HG02938 (cell line): ENCODE measurements at regions not wholly inside any gene's neighbourhood (a gene's known extent, or its start where the extent isn't known, plus 50 kb on each side); places are given as distances from the start of the nearest gene placed in this dataset.
"Not testable (repeated sequence)": the region's sequence is repeated elsewhere in the genome, so short reads cannot be mapped to it uniquely, and the experiment has no call there.

Source experiments
- ATAC-seq: cut with Tn5 transposase; IDR thresholded peaks from one replicate; pipeline ENCODE4 v1.9.1; 2021; ENCODE audit warnings: mild to moderate bottlenecking, moderate library complexity; ENCODE audit not compliant: unreplicated experiment

GRCh38 chr5:61215996-61216395 lies 53.7 kb upstream of the SMIM15 start:
- ATAC-seq: no peak

GRCh38 chr5:61216741-61217140 lies 54.5 kb upstream of the SMIM15 start:
- ATAC-seq: no peak

GRCh38 chr5:61217214-61217613 lies 54.9 kb upstream of the SMIM15 start:
- ATAC-seq: no peak

- ATAC-seq: no peak
These were observed 66.0 kb upstream of the SMIM15 start for GRCh38 chr5:61228229-61228628.

GRCh38 chr5:61228691-61229280 lies 66.5 kb upstream of the SMIM15 start:
- ATAC-seq: peak; percentile 72

- ATAC-seq: no peak
These were observed 67.1 kb upstream of the SMIM15 start for GRCh38 chr5:61229416-61229815.

- no peak for ATAC-seq
These were observed 68.2 kb upstream of the SMIM15 start for GRCh38 chr5:61230492-61230891.

GRCh38 chr5:61231813-61232212 lies 69.5 kb upstream of the SMIM15 start:
- ATAC-seq: no peak

GRCh38 chr5:61232490-61233050 lies 70.3 kb upstream of the SMIM15 start:
- ATAC-seq: no peak

- no peak for ATAC-seq
These were observed 71.8 kb upstream of the SMIM15 start for GRCh38 chr5:61234019-61234418.

GRCh38 chr5:61236715-61237114 lies 74.4 kb upstream of the SMIM15 start:
- ATAC-seq: not testable (repeated sequence)

- ATAC-seq: no peak
These were observed 83.2 kb upstream of the SMIM15 start for GRCh38 chr5:61245486-61245885.

- no peak for ATAC-seq
These were observed 83.7 kb upstream of the SMIM15 start for GRCh38 chr5:61245936-61246335.

- no peak for ATAC-seq
These were observed 84.6 kb upstream of the SMIM15 start for GRCh38 chr5:61246768-61247307.

- ATAC-seq: no peak
These were observed 80.0 kb upstream of the ZSWIM6 start for GRCh38 chr5:61251874-61252642.

GRCh38 chr5:61252643-61252925 lies 79.5 kb upstream of the ZSWIM6 start:
- no peak for ATAC-seq

GRCh38 chr5:61253547-61253946 lies 78.5 kb upstream of the ZSWIM6 start:
- no peak for ATAC-seq

- ATAC-seq: no peak
These were observed 77.0 kb upstream of the ZSWIM6 start for GRCh38 chr5:61254969-61255555.

- ATAC-seq: no peak
These were observed 75.6 kb upstream of the ZSWIM6 start for GRCh38 chr5:61256474-61256873.

GRCh38 chr5:61257421-61257820 lies 74.6 kb upstream of the ZSWIM6 start:
- no peak for ATAC-seq

- no peak for ATAC-seq
These were observed 70.9 kb upstream of the ZSWIM6 start for GRCh38 chr5:61261136-61261535.

- ATAC-seq: no peak
These were observed 70.0 kb upstream of the ZSWIM6 start for GRCh38 chr5:61262080-61262479.
